MCF 10A (cell line): ENCODE measurements at regions not wholly inside any gene's neighbourhood (a gene's known extent, or its start where the extent isn't known, plus 50 kb on each side); places are given as distances from the start of the nearest gene placed in this dataset.
A peak's percentile ranks its signal among the peaks of the same experiment; 100 is the strongest.

Experiments
- BruUV-seq: library from RNA; stranded (reverse); fragments of 400-500 nt; replicated peaks from 2 replicates; lab custom pipeline; 2021; lab: Mats Ljungman, UMichigan
- CTCF ChIA-PET: fragments of 300-600 bp; sonication (Branson Sonifier 250); formaldehyde crosslinking; extraction: SDS; loops from one replicate; lab custom pipeline; 2021; ENCODE audit warnings: antibody characterized with exemption, inconsistent platforms; lab: Yijun Ruan, JAX
- POLR2A ChIA-PET: fragments of 300-600, 350-650 bp; sonication (Branson Sonifier 250); formaldehyde crosslinking; extraction: SDS; loops from one replicate; lab custom pipeline; 2020; ENCODE audit warnings: antibody characterized with exemption, inconsistent platforms; lab: Yijun Ruan, JAX
- DNase-seq: peaks from one replicate; pipeline ENCODE4 v3.0.0-alpha.2; 2018; ENCODE audit not compliant: unreplicated experiment
- H3K27ac Mint-ChIP-seq: one replicate; pipeline ENCODE4 v1.8.0; 2022; ENCODE audit warnings: mild to moderate bottlenecking, low read depth, mixed read lengths; ENCODE audit not compliant: unreplicated experiment
- H3K27me3 Mint-ChIP-seq: one replicate; pipeline ENCODE4 v1.8.0; 2022; ENCODE audit warnings: mixed read lengths; ENCODE audit not compliant: insufficient read depth, unreplicated experiment
- H3K36me3 Mint-ChIP-seq: one replicate; pipeline ENCODE4 v1.8.0; 2022; ENCODE audit warnings: mild to moderate bottlenecking, moderate library complexity, mixed read lengths; ENCODE audit not compliant: insufficient read depth, unreplicated experiment
- H3K4me1 Mint-ChIP-seq: one replicate; pipeline ENCODE4 v1.8.0; 2022; ENCODE audit warnings: mixed read lengths; ENCODE audit not compliant: insufficient read depth, unreplicated experiment
- H3K4me3 Mint-ChIP-seq: one replicate; pipeline ENCODE4 v1.8.0; 2022; ENCODE audit warnings: mild to moderate bottlenecking, moderate library complexity, mixed read lengths; ENCODE audit not compliant: unreplicated experiment
- H3K9me3 Mint-ChIP-seq: one replicate; pipeline ENCODE4 v1.8.0; 2022; ENCODE audit warnings: mixed read lengths; ENCODE audit not compliant: unreplicated experiment
- CTCF ChIP-seq: fragments of 200-600 bp; IDR thresholded peaks from one replicate; pipeline ENCODE4 v1.8.0; 2022; ENCODE audit warnings: antibody characterized with exemption, mild to moderate bottlenecking; ENCODE audit not compliant: unreplicated experiment
- intact Hi-C: fragments of 100-400 bp; cut with micrococcal nuclease; formaldehyde crosslinking; loops from 2 replicates; pipeline ENCODE4 v1.14.1; 2022

- POLR2A ChIA-PET, result interaction anchor here (0.6 kb wide), 1 partner anchor 416 kb away, joined by 3 read pairs; no protein-coding TSS in a partner anchor
- CTCF ChIA-PET, result no interaction called here
- Mint-ChIP-seq H3K27me3 (no peaks in the 10 kb centered on the region), H3K36me3 (no peaks in the 10 kb centered on the region), H3K27ac (no peak overlapping the region), H3K4me3 (no peak overlapping the region), H3K4me1 (no peaks in the 10 kb centered on the region), H3K9me3 (no peaks in the 10 kb centered on the region)
- DNase-seq, result no peak
- TF ChIP-seq CTCF, result no peak
- intact Hi-C loops, result no loop called here
- BruUV-seq, result no TSS peak
Observed at GRCh38 chr11:32497951-32498350, 62.6 kb upstream of the WT1 start.

GRCh38 chr11:32494629-32495028 lies 59.3 kb upstream of the WT1 start:
- H3K36me3 Mint-ChIP-seq, result no peaks in the 10 kb centered on the region
- intact Hi-C loops, result no loop called here

GRCh38 chr11:32489464-32489863 lies 54.1 kb upstream of the WT1 start:
- CTCF ChIA-PET, result interaction anchor here (0.5 to 0.8 kb wide), 5 partner anchors 84 to 152 kb away, joined by 3 to 6 read pairs (median 3); no protein-coding TSS in a partner anchor
- no TSS peak for BruUV-seq

More at GRCh38 chr11:32494629-32495028, 59.3 kb upstream of the WT1 start:
- H3K9me3 Mint-ChIP-seq, result peaks cover 7% of the 10 kb centered on the region
- no TSS peak for BruUV-seq
- ChIA-PET POLR2A (interaction anchor here (1.6 kb wide), 1 partner anchor 17 kb away, joined by 3 read pairs; no protein-coding TSS in a partner anchor), CTCF (no interaction called here)
- no peak for DNase-seq
- H3K4me1 Mint-ChIP-seq, result no peaks in the 10 kb centered on the region
- H3K27ac Mint-ChIP-seq, result no peak overlapping the region
- no peaks in the 10 kb centered on the region for H3K27me3 Mint-ChIP-seq
- no peak for TF ChIP-seq CTCF
- no peak overlapping the region for H3K4me3 Mint-ChIP-seq

GRCh38 chr11:32487270-32487669 lies 51.9 kb upstream of the WT1 start:
- ChIA-PET CTCF (no interaction called here), POLR2A (no interaction called here)
- no peaks in the 10 kb centered on the region for H3K27me3 Mint-ChIP-seq
- BruUV-seq, result no TSS peak
- no peak for TF ChIP-seq CTCF
- peaks cover 7% of the 10 kb centered on the region for H3K9me3 Mint-ChIP-seq
- no peak overlapping the region for H3K4me3 Mint-ChIP-seq
- no peak overlapping the region for H3K27ac Mint-ChIP-seq
- intact Hi-C loops, result no loop called here
- H3K36me3 Mint-ChIP-seq, result no peaks in the 10 kb centered on the region
- DNase-seq, result peak; percentile 19
- no peaks in the 10 kb centered on the region for H3K4me1 Mint-ChIP-seq

More at GRCh38 chr11:32489464-32489863, 54.1 kb upstream of the WT1 start:
- H3K4me3 Mint-ChIP-seq, result no peak overlapping the region
- H3K27me3 Mint-ChIP-seq, result no peaks in the 10 kb centered on the region
- no peaks in the 10 kb centered on the region for H3K36me3 Mint-ChIP-seq
- no peaks in the 10 kb centered on the region for H3K4me1 Mint-ChIP-seq
- H3K27ac Mint-ChIP-seq, result no peak overlapping the region
- no peak for DNase-seq
- intact Hi-C loops, result no loop called here
- peaks cover 7% of the 10 kb centered on the region for H3K9me3 Mint-ChIP-seq
- POLR2A ChIA-PET, result no interaction called here
- no peak for TF ChIP-seq CTCF
